Mucosa of descending colon (tissue), 3 donors: ENCODE measurements at regions not wholly inside any gene's neighbourhood (a gene's known extent, or its start where the extent isn't known, plus 50 kb on each side); places are given as distances from the start of the nearest gene placed in this dataset.

Experiments used
- ATAC-seq: fragments of 200-7000 bp; cut with Tn5 transposase; one replicate; pipeline ENCODE4 v1.9.1; 2020; ENCODE audit warnings: mild to moderate bottlenecking, moderate library complexity
- DNase-seq, 3 donors: peaks; one replicate each; pipeline ENCODE4 v3.0.0-alpha.2; 2020
- H3K36me3 ChIP-seq: fragments of 200-600 bp; one replicate; pipeline ENCODE4 v1.8.0; 2021; ENCODE audit warnings: low read depth, mild to moderate bottlenecking
- H3K4me1 ChIP-seq: fragments of 200-600 bp; one replicate; pipeline ENCODE4 v1.8.0; 2021; ENCODE audit warnings: low read depth, mild to moderate bottlenecking
- H3K4me3 ChIP-seq: fragments of 200-600 bp; one replicate; pipeline ENCODE4 v1.8.0; 2021; ENCODE audit warnings: mild to moderate bottlenecking
- H3K9me3 ChIP-seq: fragments of 200-600 bp; one replicate; pipeline ENCODE4 v1.8.0; 2021; ENCODE audit warnings: mild to moderate bottlenecking
- intact Hi-C, 2 donors: fragments of 100-400 bp; cut with DNase I in 1 of 2; cut with micrococcal nuclease in 1 of 2; formaldehyde crosslinking; loops; one replicate each; pipeline versions ENCODE4 v1.11.0 to v1.11.1; 2022; cut with DNase I, micrococcal nuclease
- TF ChIP-seq, protein P1 (sequence below): fragments of 200-600 bp; IDR thresholded peaks from one replicate; pipeline ENCODE4 v1.8.0; 2022; ENCODE audit warnings: antibody characterized with exemption, mild to moderate bottlenecking
- donor health status: DM: no; HTN: no; CAD: no; lungs with moderate emphysema.
- donor health status: DM: no; HTN: no; CAD: no.
- donor health status: DM: no; HTN: yes; CAD: no.

DNA sequence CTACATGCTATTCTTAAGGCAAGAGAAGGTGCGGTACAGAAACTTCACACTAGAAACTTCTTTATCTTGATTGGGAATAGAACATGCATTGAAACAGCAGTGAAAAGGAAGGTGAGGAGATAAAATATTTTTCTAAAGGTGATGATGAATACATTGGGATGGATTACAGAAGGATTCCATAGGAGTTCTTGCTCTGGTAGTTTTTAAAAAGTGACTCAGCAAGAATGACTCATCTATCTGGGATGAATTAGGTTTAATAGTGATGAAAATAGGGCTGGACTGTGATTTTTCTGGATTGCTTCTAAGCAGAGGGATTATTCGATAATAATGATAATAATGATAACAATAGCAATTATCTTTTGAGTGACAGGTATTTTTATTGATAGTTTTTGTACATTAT is 65.6 kb upstream of the HS3ST4 start:
- ATAC-seq (no peak), DNase-seq (no peak)
- no peaks in the 10 kb centered on the region for H3K9me3 ChIP-seq
- H3K4me3 ChIP-seq = no peak overlapping the region
- intact Hi-C loops = no loop called here
- no peaks in the 10 kb centered on the region for H3K36me3 ChIP-seq
- TF ChIP-seq, protein P1, sequence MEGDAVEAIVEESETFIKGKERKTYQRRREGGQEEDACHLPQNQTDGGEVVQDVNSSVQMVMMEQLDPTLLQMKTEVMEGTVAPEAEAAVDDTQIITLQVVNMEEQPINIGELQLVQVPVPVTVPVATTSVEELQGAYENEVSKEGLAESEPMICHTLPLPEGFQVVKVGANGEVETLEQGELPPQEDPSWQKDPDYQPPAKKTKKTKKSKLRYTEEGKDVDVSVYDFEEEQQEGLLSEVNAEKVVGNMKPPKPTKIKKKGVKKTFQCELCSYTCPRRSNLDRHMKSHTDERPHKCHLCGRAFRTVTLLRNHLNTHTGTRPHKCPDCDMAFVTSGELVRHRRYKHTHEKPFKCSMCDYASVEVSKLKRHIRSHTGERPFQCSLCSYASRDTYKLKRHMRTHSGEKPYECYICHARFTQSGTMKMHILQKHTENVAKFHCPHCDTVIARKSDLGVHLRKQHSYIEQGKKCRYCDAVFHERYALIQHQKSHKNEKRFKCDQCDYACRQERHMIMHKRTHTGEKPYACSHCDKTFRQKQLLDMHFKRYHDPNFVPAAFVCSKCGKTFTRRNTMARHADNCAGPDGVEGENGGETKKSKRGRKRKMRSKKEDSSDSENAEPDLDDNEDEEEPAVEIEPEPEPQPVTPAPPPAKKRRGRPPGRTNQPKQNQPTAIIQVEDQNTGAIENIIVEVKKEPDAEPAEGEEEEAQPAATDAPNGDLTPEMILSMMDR = no peak
- H3K4me1 ChIP-seq = no peaks in the 10 kb centered on the region

DNA sequence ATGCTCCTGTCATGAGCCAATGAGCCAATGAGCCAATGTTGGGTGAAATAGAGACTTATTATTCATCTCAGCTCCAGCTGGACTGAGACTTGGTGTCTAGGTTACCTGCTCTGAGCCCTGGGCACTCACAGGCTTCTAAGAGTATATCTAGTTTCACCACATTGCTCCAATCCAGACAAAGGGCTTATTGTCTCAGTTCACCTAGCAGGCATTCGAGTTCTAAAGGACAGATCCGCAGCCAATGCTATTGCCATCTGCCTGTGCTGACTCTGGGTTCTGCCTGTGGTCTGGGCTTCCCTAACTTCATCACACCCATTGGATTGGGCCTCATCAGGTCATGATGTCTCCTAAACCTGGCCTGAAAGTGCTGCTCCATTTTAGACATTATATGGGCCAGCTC is 66.1 kb upstream of the HS3ST4 start:
- H3K36me3 ChIP-seq = no peaks in the 10 kb centered on the region
- ATAC-seq (no peak), DNase-seq (no peak)
- H3K4me3 ChIP-seq = no peak overlapping the region
- no peaks in the 10 kb centered on the region for H3K9me3 ChIP-seq
- no peaks in the 10 kb centered on the region for H3K4me1 ChIP-seq
- intact Hi-C loops = no loop called here
- TF ChIP-seq, protein P1 = no peak

GRCh38 chr16:25614716-25615265 is 77.0 kb upstream of the HS3ST4 start:
- Histone ChIP-seq H3K9me3 (no peaks in the 10 kb centered on the region), H3K4me1 (no peaks in the 10 kb centered on the region), H3K4me3 (no peak overlapping the region), H3K36me3 (no peaks in the 10 kb centered on the region)
- intact Hi-C loops = no loop called here
- TF ChIP-seq, protein P1 = no peak
- ATAC-seq = no peak
- DNase-seq = no peak

- no peak overlapping the region for H3K4me3 ChIP-seq
- no peaks in the 10 kb centered on the region for H3K4me1 ChIP-seq
- ATAC-seq = no peak
- intact Hi-C loops = no loop called here
- H3K9me3 ChIP-seq = no peaks in the 10 kb centered on the region
- H3K36me3 ChIP-seq = no peaks in the 10 kb centered on the region
- TF ChIP-seq, protein P1 = no peak
- DNase-seq = no peak
These were observed 77.8 kb upstream of the HS3ST4 start for GRCh38 chr16:25613931-25614330.

DNA sequence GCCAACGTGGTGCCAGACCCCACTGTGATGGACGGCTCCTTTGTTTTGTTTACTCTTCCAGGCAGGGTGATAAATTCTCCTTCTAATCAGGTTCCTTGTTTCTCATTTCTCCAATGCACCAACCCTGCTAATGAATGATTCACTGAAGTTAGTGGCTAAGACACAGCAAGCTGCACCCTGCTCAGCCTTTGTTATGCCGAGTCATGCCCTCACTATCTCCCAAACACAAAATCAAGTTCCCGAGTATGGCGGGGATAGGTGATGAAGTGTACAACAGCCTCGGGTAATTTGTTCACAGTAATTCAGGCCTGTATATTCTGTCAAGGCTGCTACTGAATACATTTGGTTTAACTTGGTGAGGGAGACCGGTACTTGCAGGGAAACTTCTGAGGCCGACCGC is 83.8 kb upstream of the HS3ST4 start:
- DNase-seq (no peak), ATAC-seq (no peak)
- H3K36me3 ChIP-seq = no peaks in the 10 kb centered on the region
- no peaks in the 10 kb centered on the region for H3K4me1 ChIP-seq
- H3K4me3 ChIP-seq = no peak overlapping the region
- no peaks in the 10 kb centered on the region for H3K9me3 ChIP-seq
- intact Hi-C loops = no loop called here
- TF ChIP-seq, protein P1 = no peak

- Histone ChIP-seq H3K4me3 (no peak overlapping the region), H3K9me3 (no peaks in the 10 kb centered on the region), H3K4me1 (no peaks in the 10 kb centered on the region), H3K36me3 (no peaks in the 10 kb centered on the region)
- ATAC-seq (no peak), DNase-seq (no peak)
- TF ChIP-seq, protein P1 = no peak
- intact Hi-C loops = no loop called here
These were observed 85.7 kb upstream of the HS3ST4 start for GRCh38 chr16:25606069-25606468.
